ENCODE measurements at regions not wholly inside any gene's neighbourhood (a gene's known extent, or its start where the extent isn't known, plus 50 kb on each side); places are given as distances from the start of the nearest gene placed in this dataset.

- no peak for DNase-seq (ENCODE audit: low read depth in 2 of 2)
These were observed 1152.0 kb downstream of the SORCS3 start for GRCh38 chr10:105793071-105793470.

- no peak for DNase-seq (ENCODE audit: low read depth in 2 of 2)
These were observed 1144.6 kb downstream of the SORCS3 start for GRCh38 chr10:105785721-105786120.

GRCh38 chr10:105783936-105784483 is 1142.9 kb downstream of the SORCS3 start:
- DNase-seq (ENCODE audit: low read depth in 2 of 2): no peak

GRCh38 chr10:105774881-105775280 is 1133.8 kb downstream of the SORCS3 start:
- DNase-seq (ENCODE audit: low read depth in 2 of 2): no peak

- DNase-seq (ENCODE audit: low read depth in 2 of 2): no peak
These were observed 1133.3 kb downstream of the SORCS3 start for GRCh38 chr10:105774351-105774750.

GRCh38 chr10:105770524-105771212 is 1129.6 kb downstream of the SORCS3 start:
- no peak for DNase-seq (ENCODE audit: low read depth in 2 of 2)

- no peak for DNase-seq (ENCODE audit: low read depth in 2 of 2)
These were observed 1128.4 kb downstream of the SORCS3 start for GRCh38 chr10:105769248-105770184.

- DNase-seq (ENCODE audit: low read depth in 2 of 2): no peak
These were observed 1122.5 kb downstream of the SORCS3 start for GRCh38 chr10:105763611-105764010.

GRCh38 chr10:105761576-105762260 is 1120.6 kb downstream of the SORCS3 start:
- no peak for DNase-seq (ENCODE audit: low read depth in 2 of 2)

GRCh38 chr10:105759669-105760068 is 1118.6 kb downstream of the SORCS3 start:
- DNase-seq (ENCODE audit: low read depth in 2 of 2): no peak

- DNase-seq (ENCODE audit: low read depth in 2 of 2): no peak
These were observed 1117.3 kb downstream of the SORCS3 start for GRCh38 chr10:105758209-105758998.

GRCh38 chr10:105757302-105757701 is 1116.2 kb downstream of the SORCS3 start:
- no peak for DNase-seq (ENCODE audit: low read depth in 2 of 2)

GRCh38 chr10:105756386-105756785 is 1115.3 kb downstream of the SORCS3 start:
- no peak for DNase-seq (ENCODE audit: low read depth in 2 of 2)

GRCh38 chr10:105751688-105752087 is 1110.6 kb downstream of the SORCS3 start:
- DNase-seq (ENCODE audit: low read depth in 2 of 2): no peak

GRCh38 chr10:105745596-105746148 is 1104.6 kb downstream of the SORCS3 start:
- DNase-seq (ENCODE audit: low read depth in 2 of 2): no peak

GRCh38 chr10:105743343-105744056 is 1102.4 kb downstream of the SORCS3 start:
- no peak for DNase-seq (ENCODE audit: low read depth in 2 of 2)

- no peak for DNase-seq (ENCODE audit: low read depth in 2 of 2)
These were observed 1101.8 kb downstream of the SORCS3 start for GRCh38 chr10:105742923-105743322.

GRCh38 chr10:105742184-105742583 is 1101.1 kb downstream of the SORCS3 start:
- DNase-seq (ENCODE audit: low read depth in 2 of 2): no peak

- no peak for DNase-seq (ENCODE audit: low read depth in 2 of 2)
These were observed 1093.4 kb downstream of the SORCS3 start for GRCh38 chr10:105734479-105734878.

GRCh38 chr10:105733924-105734323 is 1092.8 kb downstream of the SORCS3 start:
- no peak for DNase-seq (ENCODE audit: low read depth in 2 of 2)

Data from stimulated activated CD8-positive, alpha-beta memory T cell treated with anti-CD3 and anti-CD28 coated beads, Interleukin-2, amount 100 ng/mL, for 48 hours (primary cell).